ENCODE measurements at regions not wholly inside any gene's neighbourhood (a gene's known extent, or its start where the extent isn't known, plus 50 kb on each side); places are given as distances from the start of the nearest gene placed in this dataset.

GRCh38 chr1:83500531-83500930 is 498.4 kb downstream of the TTLL7 start:
- no peak for TF ChIP-seq EP300 (IDR thresholded peaks at IDR 0.05)
- TF ChIP-seq CTCF (IDR thresholded peaks at IDR 0.05) = no peak
- TF ChIP-seq POLR2A (IDR thresholded peaks at IDR 0.05) = no peak
